Ovary (tissue), 7 donors: ENCODE measurements at regions not wholly inside any gene's neighbourhood (a gene's known extent, or its start where the extent isn't known, plus 50 kb on each side); places are given as distances from the start of the nearest gene placed in this dataset.
"Not testable (repeated sequence)": the region's sequence is repeated elsewhere in the genome, so short reads cannot be mapped to it uniquely, and the experiment has no call there.

ENCODE experiments used
- DNase-seq, 5 donors: peaks; one replicate each; pipeline ENCODE4 v3.0.0-alpha.2; 2019 to 2020
- H3K27ac ChIP-seq, 2 donors: fragments of 200-600 bp; one replicate each; pipeline versions ENCODE4 v1.5.1 to v1.8.0; 2019 to 2022
- H3K27me3 ChIP-seq: fragments of 200-600 bp; one replicate; pipeline ENCODE4 v1.8.0; 2022
- H3K36me3 ChIP-seq: fragments of 200-600 bp; sonication (generic); one replicate; pipeline ENCODE4 v1.5.1; 2019
- H3K4me1 ChIP-seq: one replicate; pipeline ENCODE4 v1.8.1; 2013; ENCODE audit warnings: mild to moderate bottlenecking, moderate library complexity; ENCODE audit not compliant: insufficient read depth
- H3K4me3 ChIP-seq: fragments of 200-600 bp; sonication (generic); one replicate; pipeline ENCODE4 v1.5.1; 2017
- H3K9me3 ChIP-seq, 2 donors: fragments of 200-600 bp in 1 of 2; sonication (generic) in 1 of 2; one replicate each; pipeline versions ENCODE4 v1.5.1 to v1.8.1; 2013 to 2019; ENCODE audit warnings: mild to moderate bottlenecking in 1 of 2, moderate library complexity in 1 of 2
- CTCF ChIP-seq, 3 donors: fragments of 450-650 bp in 2 of 3; fragments of 200-600 bp in 1 of 3; IDR thresholded peaks; one replicate each; pipeline versions ENCODE4 v1.5.1 to v1.8.0; 2016 to 2022; ENCODE audit warnings: antibody characterized with exemption in 3 of 3, mild to moderate bottlenecking in 1 of 3
- EP300 ChIP-seq: sonication (generic); formaldehyde crosslinking; IDR thresholded peaks from one replicate; pipeline ENCODE4 v1.6.1; 2017; ENCODE audit warnings: antibody characterized with exemption
- POLR2A ChIP-seq: fragments of 450-650 bp; IDR thresholded peaks from one replicate; pipeline ENCODE4 v1.6.1; 2017; ENCODE audit warnings: antibody characterized with exemption, mild to moderate bottlenecking, moderate library complexity
- WGBS, 3 donors: extraction: QIAGEN DNeasy Blood & Tissue Kit in 1 of 3; methylation state at CpG; one replicate each; pipeline versions ENCODE4 v1.1.5 to v1.1.7; 2013 to 2017; 5-methylcytosine and 5-hydroxymethylcytosine counted together
- intact Hi-C, 4 donors: fragments of 100-400 bp; cut with DNase I; formaldehyde crosslinking; loops; one replicate each; pipeline versions ENCODE4 v1.11.0 to v1.15.1; 2022 to 2023
- donor health status: DM: no; HTN: no; CAD: no; lungs with moderate emphysema.
- donor health status: DM: no; HTN: no; CAD: no.
- donor health status: Bipolar disorder and iron deficiency.
- donor health status: DM: no; HTN: no; CAD: no.
- donor health status: DM: yes; HTN: yes; CAD: no.

GRCh38 chr7:53628775-53629174 is 593.3 kb downstream of the POM121L12 start:
- 83 to 88% (median 84%) methylated on average over 6 of the region's 6 CpGs for WGBS, 3 donors
- no peaks in the 10 kb centered on the region for H3K27me3 ChIP-seq
- no peak for DNase-seq
- no peaks in the 10 kb centered on the region for H3K9me3 ChIP-seq
- no peaks in the 10 kb centered on the region for H3K36me3 ChIP-seq
- no peak for TF ChIP-seq CTCF (IDR thresholded peaks at IDR 0.05)
- intact Hi-C loops, result no loop called here
- H3K4me3 ChIP-seq, result no peak overlapping the region
- no peak overlapping the region for H3K27ac ChIP-seq
- H3K4me1 ChIP-seq, result no peaks in the 10 kb centered on the region

- H3K27me3 ChIP-seq, H3K9me3 ChIP-seq, H3K4me3 ChIP-seq, H3K36me3 ChIP-seq, H3K4me1 ChIP-seq, H3K27ac ChIP-seq, intact Hi-C loops, DNase-seq: not testable (repeated sequence)
- WGBS, 3 donors, result 72 to 90% (median 88%) methylated on average over 2 to 5 of the region's 5 CpGs
Measured at GRCh38 chr7:53635251-53635650, 599.8 kb downstream of the POM121L12 start.

GRCh38 chr7:53638517-53638916 is 603.1 kb downstream of the POM121L12 start:
- no peak for DNase-seq
- intact Hi-C loops, result no loop called here
- Histone ChIP-seq H3K27me3 (no peaks in the 10 kb centered on the region), H3K4me3 (no peak overlapping the region), H3K4me1 (no peaks in the 10 kb centered on the region), H3K27ac (no peak overlapping the region), H3K9me3 (no peaks in the 10 kb centered on the region), H3K36me3 (no peaks in the 10 kb centered on the region)
- TF ChIP-seq CTCF (IDR thresholded peaks at IDR 0.05) (no peak), POLR2A (no peak), EP300 (no peak)

- Histone ChIP-seq H3K4me1 (no peaks in the 10 kb centered on the region), H3K9me3 (no peaks in the 10 kb centered on the region)
Measured at GRCh38 chr7:53641091-53641490, 605.7 kb downstream of the POM121L12 start.

GRCh38 chr7:53642361-53642760 is 606.9 kb downstream of the POM121L12 start:
- Histone ChIP-seq H3K9me3 (no peaks in the 10 kb centered on the region), H3K36me3 (no peaks in the 10 kb centered on the region), H3K27me3 (no peaks in the 10 kb centered on the region), H3K4me3 (no peak overlapping the region), H3K4me1 (no peaks in the 10 kb centered on the region), H3K27ac (no peak overlapping the region)
- DNase-seq, result no peak
- TF ChIP-seq CTCF (IDR thresholded peaks at IDR 0.05), result no peak
- TF ChIP-seq EP300, result no peak
- no peak for TF ChIP-seq POLR2A
- WGBS, 3 donors, result 46 to 53% (median 50%) methylated on average over 4 of the region's 4 CpGs
- intact Hi-C loops, result no loop called here

More at GRCh38 chr7:53641091-53641490, 605.7 kb downstream of the POM121L12 start:
- intact Hi-C loops, result no loop called here
- Histone ChIP-seq H3K27me3 (no peaks in the 10 kb centered on the region), H3K4me3 (no peak overlapping the region), H3K36me3 (no peaks in the 10 kb centered on the region), H3K27ac (no peak overlapping the region)
- no peak for TF ChIP-seq POLR2A
- no peak for TF ChIP-seq CTCF (IDR thresholded peaks at IDR 0.05)
- TF ChIP-seq EP300, result no peak
- DNase-seq, result no peak
